MCF 10A (cell line): ENCODE measurements at regions not wholly inside any gene's neighbourhood (a gene's known extent, or its start where the extent isn't known, plus 50 kb on each side); places are given as distances from the start of the nearest gene placed in this dataset.

Source experiments
- BruUV-seq: library from RNA; stranded (reverse); fragments of 400-500 nt; replicated peaks from 2 replicates; lab custom pipeline; 2021; lab: Mats Ljungman, UMichigan
- CTCF ChIA-PET: fragments of 300-600 bp; sonication (Branson Sonifier 250); formaldehyde crosslinking; extraction: SDS; loops from one replicate; lab custom pipeline; 2021; ENCODE audit warnings: antibody characterized with exemption, inconsistent platforms; lab: Yijun Ruan, JAX
- POLR2A ChIA-PET: fragments of 300-600, 350-650 bp; sonication (Branson Sonifier 250); formaldehyde crosslinking; extraction: SDS; loops from one replicate; lab custom pipeline; 2020; ENCODE audit warnings: antibody characterized with exemption, inconsistent platforms; lab: Yijun Ruan, JAX
- DNase-seq: peaks from one replicate; pipeline ENCODE4 v3.0.0-alpha.2; 2018; ENCODE audit not compliant: unreplicated experiment
- H3K27ac Mint-ChIP-seq: one replicate; pipeline ENCODE4 v1.8.0; 2022; ENCODE audit warnings: mild to moderate bottlenecking, low read depth, mixed read lengths; ENCODE audit not compliant: unreplicated experiment
- H3K27me3 Mint-ChIP-seq: one replicate; pipeline ENCODE4 v1.8.0; 2022; ENCODE audit warnings: mixed read lengths; ENCODE audit not compliant: insufficient read depth, unreplicated experiment
- H3K36me3 Mint-ChIP-seq: one replicate; pipeline ENCODE4 v1.8.0; 2022; ENCODE audit warnings: mild to moderate bottlenecking, moderate library complexity, mixed read lengths; ENCODE audit not compliant: insufficient read depth, unreplicated experiment
- H3K4me1 Mint-ChIP-seq: one replicate; pipeline ENCODE4 v1.8.0; 2022; ENCODE audit warnings: mixed read lengths; ENCODE audit not compliant: insufficient read depth, unreplicated experiment
- H3K4me3 Mint-ChIP-seq: one replicate; pipeline ENCODE4 v1.8.0; 2022; ENCODE audit warnings: mild to moderate bottlenecking, moderate library complexity, mixed read lengths; ENCODE audit not compliant: unreplicated experiment
- H3K9me3 Mint-ChIP-seq: one replicate; pipeline ENCODE4 v1.8.0; 2022; ENCODE audit warnings: mixed read lengths; ENCODE audit not compliant: unreplicated experiment
- intact Hi-C: fragments of 100-400 bp; cut with micrococcal nuclease; formaldehyde crosslinking; loops from 2 replicates; pipeline ENCODE4 v1.14.1; 2022
- TF ChIP-seq, protein P1 (sequence below): fragments of 200-600 bp; IDR thresholded peaks from one replicate; pipeline ENCODE4 v1.8.0; 2022; ENCODE audit warnings: antibody characterized with exemption, mild to moderate bottlenecking; ENCODE audit not compliant: unreplicated experiment

DNA sequence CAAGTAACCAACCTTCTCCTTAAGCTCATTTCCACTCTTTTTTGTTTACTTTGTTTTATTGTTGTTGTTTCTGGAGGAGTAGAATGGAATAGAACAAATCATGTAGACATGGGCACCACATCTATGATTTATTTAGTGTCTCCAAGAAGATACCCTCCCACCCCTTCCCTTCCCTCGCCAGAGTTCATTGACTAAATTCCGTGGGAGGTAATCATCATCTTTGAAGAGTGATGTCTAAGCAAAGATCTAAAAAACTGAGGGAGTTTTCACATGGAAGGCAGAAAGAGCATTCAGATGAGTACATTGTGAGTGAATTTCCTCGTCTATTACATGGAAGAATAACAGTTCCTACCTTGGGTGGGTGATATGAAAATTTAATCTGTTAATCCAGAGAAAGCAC is 136.2 kb downstream of the SEC16B start:
- no peak for DNase-seq
- Mint-ChIP-seq H3K9me3 (no peaks in the 10 kb centered on the region), H3K36me3 (no peaks in the 10 kb centered on the region), H3K27ac (no peak overlapping the region), H3K4me3 (no peak overlapping the region), H3K4me1 (no peaks in the 10 kb centered on the region), H3K27me3 (peaks cover 12% of the 10 kb centered on the region)
- TF ChIP-seq, protein P1, sequence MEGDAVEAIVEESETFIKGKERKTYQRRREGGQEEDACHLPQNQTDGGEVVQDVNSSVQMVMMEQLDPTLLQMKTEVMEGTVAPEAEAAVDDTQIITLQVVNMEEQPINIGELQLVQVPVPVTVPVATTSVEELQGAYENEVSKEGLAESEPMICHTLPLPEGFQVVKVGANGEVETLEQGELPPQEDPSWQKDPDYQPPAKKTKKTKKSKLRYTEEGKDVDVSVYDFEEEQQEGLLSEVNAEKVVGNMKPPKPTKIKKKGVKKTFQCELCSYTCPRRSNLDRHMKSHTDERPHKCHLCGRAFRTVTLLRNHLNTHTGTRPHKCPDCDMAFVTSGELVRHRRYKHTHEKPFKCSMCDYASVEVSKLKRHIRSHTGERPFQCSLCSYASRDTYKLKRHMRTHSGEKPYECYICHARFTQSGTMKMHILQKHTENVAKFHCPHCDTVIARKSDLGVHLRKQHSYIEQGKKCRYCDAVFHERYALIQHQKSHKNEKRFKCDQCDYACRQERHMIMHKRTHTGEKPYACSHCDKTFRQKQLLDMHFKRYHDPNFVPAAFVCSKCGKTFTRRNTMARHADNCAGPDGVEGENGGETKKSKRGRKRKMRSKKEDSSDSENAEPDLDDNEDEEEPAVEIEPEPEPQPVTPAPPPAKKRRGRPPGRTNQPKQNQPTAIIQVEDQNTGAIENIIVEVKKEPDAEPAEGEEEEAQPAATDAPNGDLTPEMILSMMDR, result no peak
- no TSS peak for BruUV-seq
- intact Hi-C loops, result no loop called here
- ChIA-PET CTCF (no interaction called here), POLR2A (no interaction called here)

DNA sequence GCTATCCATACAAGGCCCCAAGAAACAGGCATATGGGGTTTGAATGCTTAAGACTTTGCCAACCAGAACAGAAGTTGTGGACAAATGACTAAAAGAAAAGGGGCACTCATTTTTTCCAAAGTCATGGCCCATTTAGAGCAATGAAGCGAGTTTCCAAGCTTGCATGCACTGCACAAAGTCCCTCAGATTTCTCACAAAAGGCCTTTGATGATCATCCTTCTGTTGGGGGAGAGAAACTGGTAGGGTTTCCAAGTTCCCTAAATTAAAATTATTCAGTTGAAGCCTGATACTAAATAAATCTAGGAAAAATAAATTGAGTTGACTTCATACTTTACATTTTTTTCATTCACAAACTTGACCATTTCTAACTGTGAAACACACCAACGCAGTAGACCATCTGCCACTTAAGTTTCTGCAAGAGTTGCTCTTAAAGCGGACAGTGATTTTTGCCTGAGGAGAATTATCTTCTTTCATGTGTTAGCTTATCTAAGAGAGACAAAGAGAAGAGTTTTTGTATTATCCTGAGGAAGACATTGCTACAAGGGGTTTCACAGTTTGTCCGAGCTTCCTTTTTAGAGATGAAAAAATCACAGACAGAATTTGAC is 139.2 kb downstream of the SEC16B start:
- intact Hi-C loops, result no loop called here
- Mint-ChIP-seq H3K4me1 (no peaks in the 10 kb centered on the region), H3K27me3 (no peaks in the 10 kb centered on the region), H3K9me3 (no peaks in the 10 kb centered on the region), H3K36me3 (no peaks in the 10 kb centered on the region), H3K4me3 (no peak overlapping the region), H3K27ac (no peak overlapping the region)
- TF ChIP-seq, protein P1, result no peak
- BruUV-seq, result no TSS peak
- ChIA-PET CTCF (interaction anchor here (0.5 to 0.9 kb wide), 4 partner anchors 21 to 76 kb away, joined by 3 to 4 read pairs (median 3); no protein-coding TSS in a partner anchor), POLR2A (interaction anchor here (0.6 kb wide), 1 partner anchor 376 kb away, joined by 3 read pairs; no protein-coding TSS in a partner anchor)
- DNase-seq, result no peak

DNA sequence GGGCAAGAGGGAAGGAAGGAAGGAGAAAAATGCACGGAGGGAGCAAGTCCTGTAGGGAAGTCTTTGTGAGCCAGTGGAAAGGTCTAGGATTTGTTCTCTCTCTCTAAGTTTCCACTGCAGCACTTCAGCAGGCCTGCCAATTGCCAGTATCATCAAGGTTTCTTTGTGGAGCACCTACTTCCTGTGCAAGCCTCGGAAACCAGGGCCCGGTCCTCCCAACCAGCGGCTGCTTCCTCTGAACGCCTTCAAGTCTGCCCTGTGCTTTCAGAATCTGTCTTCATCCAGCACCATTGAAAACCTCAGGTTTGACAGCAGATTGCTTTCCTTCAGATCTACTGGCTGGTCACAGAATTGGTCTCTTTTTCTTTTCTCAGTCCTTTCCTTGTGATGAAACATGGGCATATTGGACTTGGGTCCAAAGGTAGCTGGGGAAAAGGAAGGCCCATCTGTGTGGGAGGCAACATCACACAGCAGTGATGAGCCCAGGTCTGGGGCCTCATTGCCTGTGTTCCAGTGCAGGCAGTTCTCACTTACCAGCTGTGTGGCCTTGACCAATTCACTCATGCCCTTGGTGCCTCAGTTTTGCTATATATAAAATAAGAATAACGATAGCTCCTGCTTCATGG is 144.5 kb downstream of the SEC16B start:
- intact Hi-C loops, result no loop called here
- no peaks in the 10 kb centered on the region for H3K9me3 Mint-ChIP-seq
- no peaks in the 10 kb centered on the region for H3K27me3 Mint-ChIP-seq
- H3K27ac Mint-ChIP-seq, result no peak overlapping the region
- TF ChIP-seq, protein P1, result no peak
- POLR2A ChIA-PET, result no interaction called here
- CTCF ChIA-PET, result interaction anchor here (0.5 to 0.6 kb wide), 2 partner anchors 547 to 944 kb away, joined by 3 read pairs; no protein-coding TSS in a partner anchor
- no peaks in the 10 kb centered on the region for H3K36me3 Mint-ChIP-seq
- no TSS peak for BruUV-seq
- no peaks in the 10 kb centered on the region for H3K4me1 Mint-ChIP-seq
- no peak overlapping the region for H3K4me3 Mint-ChIP-seq
- DNase-seq, result no peak

DNA sequence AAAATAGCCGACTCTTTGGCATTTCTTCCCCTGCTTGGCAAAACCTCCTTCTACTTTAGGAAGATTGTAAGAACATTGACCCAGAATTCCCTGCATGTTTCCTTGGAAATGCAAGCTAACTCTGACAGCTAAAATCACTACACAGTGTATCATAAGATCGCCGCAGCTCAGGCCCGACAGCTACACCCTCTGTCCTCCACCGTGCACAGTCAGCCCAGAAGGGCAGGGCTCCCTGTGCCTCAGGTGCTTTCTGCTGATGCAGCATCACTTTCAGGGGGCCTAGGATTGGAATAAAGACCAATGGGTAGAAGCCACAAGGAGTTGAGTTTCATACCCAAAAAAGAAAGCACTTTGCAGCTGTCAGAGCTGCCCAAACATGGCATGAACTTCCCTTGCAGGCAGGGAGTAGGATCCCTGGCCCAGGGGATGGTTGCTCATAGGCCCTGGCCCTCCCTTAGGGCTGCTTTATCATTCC is 145.3 kb downstream of the SEC16B start:
- DNase-seq, result no peak
- TF ChIP-seq, protein P1, result no peak
- POLR2A ChIA-PET, result interaction anchor here (0.6 kb wide), 1 partner anchor 643 kb away, joined by 3 read pairs; no protein-coding TSS in a partner anchor
- Mint-ChIP-seq H3K9me3 (no peaks in the 10 kb centered on the region), H3K27ac (no peak overlapping the region), H3K36me3 (no peaks in the 10 kb centered on the region), H3K27me3 (no peaks in the 10 kb centered on the region), H3K4me1 (no peaks in the 10 kb centered on the region), H3K4me3 (no peak overlapping the region)
- no TSS peak for BruUV-seq
- intact Hi-C loops, result no loop called here
- CTCF ChIA-PET, result interaction anchor here (0.7 kb wide), 1 partner anchor 579 kb away, joined by 3 read pairs; no protein-coding TSS in a partner anchor
